PC-3 (cell line): ENCODE measurements at regions not wholly inside any gene's neighbourhood (a gene's known extent, or its start where the extent isn't known, plus 50 kb on each side); places are given as distances from the start of the nearest gene placed in this dataset.

Source experiments
- EZH2 ChIP-seq: fragments of 300-600 bp; sonication (generic); IDR thresholded peaks from one replicate; pipeline ENCODE4 v1.6.1; 2017; ENCODE audit warnings: antibody characterized with exemption, mild to moderate bottlenecking, low read length; ENCODE audit not compliant: unreplicated experiment
- EZH2phosphoT487 ChIP-seq: fragments of 300-600 bp; sonication (generic); IDR thresholded peaks from 2 replicates; pipeline ENCODE4 v1.6.1; 2018; ENCODE audit warnings: mild to moderate bottlenecking, antibody characterized with exemption, low read length, borderline replicate concordance
- TF ChIP-seq, protein P1 (sequence below): fragments of 300-600 bp; sonication (generic); conservative IDR thresholded peaks from 2 replicates; pipeline ENCODE4 v1.5.1; 2017; ENCODE audit warnings: antibody characterized with exemption, low read depth, mild to moderate bottlenecking, low read length

- TF ChIP-seq, protein P1, sequence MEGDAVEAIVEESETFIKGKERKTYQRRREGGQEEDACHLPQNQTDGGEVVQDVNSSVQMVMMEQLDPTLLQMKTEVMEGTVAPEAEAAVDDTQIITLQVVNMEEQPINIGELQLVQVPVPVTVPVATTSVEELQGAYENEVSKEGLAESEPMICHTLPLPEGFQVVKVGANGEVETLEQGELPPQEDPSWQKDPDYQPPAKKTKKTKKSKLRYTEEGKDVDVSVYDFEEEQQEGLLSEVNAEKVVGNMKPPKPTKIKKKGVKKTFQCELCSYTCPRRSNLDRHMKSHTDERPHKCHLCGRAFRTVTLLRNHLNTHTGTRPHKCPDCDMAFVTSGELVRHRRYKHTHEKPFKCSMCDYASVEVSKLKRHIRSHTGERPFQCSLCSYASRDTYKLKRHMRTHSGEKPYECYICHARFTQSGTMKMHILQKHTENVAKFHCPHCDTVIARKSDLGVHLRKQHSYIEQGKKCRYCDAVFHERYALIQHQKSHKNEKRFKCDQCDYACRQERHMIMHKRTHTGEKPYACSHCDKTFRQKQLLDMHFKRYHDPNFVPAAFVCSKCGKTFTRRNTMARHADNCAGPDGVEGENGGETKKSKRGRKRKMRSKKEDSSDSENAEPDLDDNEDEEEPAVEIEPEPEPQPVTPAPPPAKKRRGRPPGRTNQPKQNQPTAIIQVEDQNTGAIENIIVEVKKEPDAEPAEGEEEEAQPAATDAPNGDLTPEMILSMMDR = no peak
- TF ChIP-seq EZH2phosphoT487 (no peak), EZH2 (no peak)
These were observed 68.9 kb downstream of the EBLN1 start for GRCh38 chr10:22148961-22149360.
